ENCODE measurements at regions not wholly inside any gene's neighbourhood (a gene's known extent, or its start where the extent isn't known, plus 50 kb on each side); places are given as distances from the start of the nearest gene placed in this dataset.

- ChIA-PET CTCF (no interaction called here), POLR2A (no interaction called here)
- TF ChIP-seq, protein P1, sequence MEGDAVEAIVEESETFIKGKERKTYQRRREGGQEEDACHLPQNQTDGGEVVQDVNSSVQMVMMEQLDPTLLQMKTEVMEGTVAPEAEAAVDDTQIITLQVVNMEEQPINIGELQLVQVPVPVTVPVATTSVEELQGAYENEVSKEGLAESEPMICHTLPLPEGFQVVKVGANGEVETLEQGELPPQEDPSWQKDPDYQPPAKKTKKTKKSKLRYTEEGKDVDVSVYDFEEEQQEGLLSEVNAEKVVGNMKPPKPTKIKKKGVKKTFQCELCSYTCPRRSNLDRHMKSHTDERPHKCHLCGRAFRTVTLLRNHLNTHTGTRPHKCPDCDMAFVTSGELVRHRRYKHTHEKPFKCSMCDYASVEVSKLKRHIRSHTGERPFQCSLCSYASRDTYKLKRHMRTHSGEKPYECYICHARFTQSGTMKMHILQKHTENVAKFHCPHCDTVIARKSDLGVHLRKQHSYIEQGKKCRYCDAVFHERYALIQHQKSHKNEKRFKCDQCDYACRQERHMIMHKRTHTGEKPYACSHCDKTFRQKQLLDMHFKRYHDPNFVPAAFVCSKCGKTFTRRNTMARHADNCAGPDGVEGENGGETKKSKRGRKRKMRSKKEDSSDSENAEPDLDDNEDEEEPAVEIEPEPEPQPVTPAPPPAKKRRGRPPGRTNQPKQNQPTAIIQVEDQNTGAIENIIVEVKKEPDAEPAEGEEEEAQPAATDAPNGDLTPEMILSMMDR (IDR thresholded peaks at IDR 0.05; ENCODE audit: insufficient read depth, low read length, missing control alignments) = no peak
- H3K4me3 ChIP-seq (ENCODE audit: low read depth, low read length) = no peak overlapping the region
- DNase-seq (ENCODE audit: low read depth, low spot score) = no peak
Observed at GRCh38 chr5:61995486-61995885, 310.5 kb upstream of the KIF2A start.

DNA sequence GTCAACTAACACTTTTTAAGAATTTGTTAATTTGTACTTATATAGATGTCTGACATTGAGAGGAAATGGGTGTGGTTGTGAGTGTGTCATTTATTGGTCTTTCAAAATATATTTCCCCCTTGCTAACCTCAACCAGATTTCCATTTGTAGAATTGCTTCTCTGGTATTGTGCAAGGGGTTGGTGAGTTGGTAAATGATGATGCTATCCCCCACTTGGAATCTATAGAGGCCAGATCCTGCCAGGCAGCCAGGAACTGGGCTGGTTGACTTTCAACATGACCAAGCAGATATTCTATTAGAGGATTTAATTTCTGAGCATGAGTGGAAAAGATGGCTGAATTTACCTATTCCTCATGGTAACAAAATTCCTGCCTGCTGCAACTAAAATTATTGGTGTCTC is 306.6 kb upstream of the KIF2A start:
- no peak overlapping the region for H3K4me3 ChIP-seq (ENCODE audit: low read depth, low read length)
- ChIA-PET POLR2A (no interaction called here), CTCF (no interaction called here)
- TF ChIP-seq, protein P1 (IDR thresholded peaks at IDR 0.05; ENCODE audit: insufficient read depth, low read length, missing control alignments) = no peak
- no peak for DNase-seq (ENCODE audit: low read depth, low spot score)

DNA sequence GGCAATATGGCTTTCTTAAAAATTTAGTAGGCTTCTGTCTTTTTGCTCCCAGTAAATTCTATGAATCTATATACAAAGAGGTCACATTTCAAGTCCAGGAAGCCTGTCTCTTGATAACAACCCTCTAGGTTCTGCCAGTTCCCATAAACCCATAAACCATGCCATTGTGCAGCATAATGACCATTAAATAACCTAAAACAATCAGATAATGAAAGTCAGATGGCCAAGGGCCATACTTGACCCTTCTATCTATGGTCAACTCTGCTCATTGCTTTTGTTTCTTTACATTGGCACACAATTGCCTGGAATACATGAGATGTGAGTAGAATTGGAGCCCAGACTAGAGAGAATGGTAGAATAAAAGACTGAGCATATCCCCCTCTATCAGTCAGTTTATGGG is 305.4 kb upstream of the KIF2A start:
- CTCF ChIA-PET = no interaction called here
- no peak overlapping the region for H3K4me3 ChIP-seq (ENCODE audit: low read depth, low read length)
- TF ChIP-seq, protein P1 (IDR thresholded peaks at IDR 0.05; ENCODE audit: insufficient read depth, low read length, missing control alignments) = no peak
- POLR2A ChIA-PET = no interaction called here
- DNase-seq (ENCODE audit: low read depth, low spot score) = no peak

DNA sequence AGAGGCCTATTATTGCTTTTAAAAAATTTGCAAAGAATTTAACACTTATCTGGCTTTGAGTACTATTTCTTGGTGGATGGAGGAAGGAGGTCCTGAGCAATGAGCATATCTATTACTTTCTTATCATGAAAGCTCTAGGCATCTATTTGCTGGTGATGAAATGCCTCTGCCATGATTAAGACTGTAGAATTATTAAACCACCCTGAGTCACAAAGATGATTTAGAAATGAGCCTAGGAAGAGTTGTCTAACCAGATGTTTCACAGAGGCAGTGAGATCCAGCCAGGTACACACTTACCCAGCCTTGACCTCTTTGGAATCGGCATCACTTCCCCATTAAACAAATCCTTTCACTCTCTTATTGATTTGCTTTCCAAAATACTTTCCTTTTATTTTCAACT is 304.4 kb upstream of the KIF2A start:
- CTCF ChIA-PET = no interaction called here
- POLR2A ChIA-PET = no interaction called here
- no peak for DNase-seq (ENCODE audit: low read depth, low spot score)
- H3K4me3 ChIP-seq (ENCODE audit: low read depth, low read length) = no peak overlapping the region
- TF ChIP-seq, protein P1 (IDR thresholded peaks at IDR 0.05; ENCODE audit: insufficient read depth, low read length, missing control alignments) = no peak

- ChIA-PET POLR2A (no interaction called here), CTCF (no interaction called here)
- TF ChIP-seq, protein P1 (IDR thresholded peaks at IDR 0.05; ENCODE audit: insufficient read depth, low read length, missing control alignments) = no peak
- no peak overlapping the region for H3K4me3 ChIP-seq (ENCODE audit: low read depth, low read length)
- no peak for DNase-seq (ENCODE audit: low read depth, low spot score)
Observed at GRCh38 chr5:62002436-62002835, 303.6 kb upstream of the KIF2A start.

- TF ChIP-seq, protein P1 (IDR thresholded peaks at IDR 0.05; ENCODE audit: insufficient read depth, low read length, missing control alignments) = no peak
- ChIA-PET CTCF (no interaction called here), POLR2A (no interaction called here)
- no peak for DNase-seq (ENCODE audit: low read depth, low spot score)
- no peak overlapping the region for H3K4me3 ChIP-seq (ENCODE audit: low read depth, low read length)
Observed at GRCh38 chr5:62005551-62005950, 300.5 kb upstream of the KIF2A start.
